Endothelial cell of umbilical vein (primary cell): ENCODE measurements at regions not wholly inside any gene's neighbourhood (a gene's known extent, or its start where the extent isn't known, plus 50 kb on each side); places are given as distances from the start of the nearest gene placed in this dataset.

Source experiments
- BruUV-seq: library from RNA; stranded (reverse); fragments of 400-500 nt; replicated peaks from 2 replicates; lab custom pipeline; 2021; lab: Mats Ljungman, UMichigan
- CTCF ChIA-PET: fragments of 300-600, 350-600 bp; sonication (Branson Sonifier 250); formaldehyde crosslinking; loops from one replicate; lab custom pipeline; 2021; ENCODE audit warnings: antibody characterized with exemption, inconsistent platforms; lab: Charles Lee
- POLR2A ChIA-PET: fragments of 300-600, 350-600 bp; sonication (Branson Sonifier 250); formaldehyde crosslinking; loops from one replicate; lab custom pipeline; 2021; ENCODE audit warnings: antibody characterized with exemption, inconsistent platforms; lab: Charles Lee
- DNase-seq: peaks from one replicate; pipeline ENCODE4 v3.0.0-alpha.2; 2011; ENCODE audit warnings: low read depth, low spot score
- FAIRE-seq: peaks from 2 replicates; lab custom pipeline; 2011; peaks lifted over from hg19 to GRCh38; lab: Jason Lieb, UNC
- H2AFZ ChIP-seq: 2 replicates; pipeline ENCODE4 v1.6.0; 2012; ENCODE audit warnings: low read depth, low read length, control low read depth, inconsistent platforms
- H3K27ac ChIP-seq: 2 replicates; pipeline ENCODE4 v1.5.1; 2011; ENCODE audit warnings: low read depth, mild to moderate bottlenecking, control low read depth, low read length, moderate library complexity; ENCODE audit not compliant: insufficient read depth
- H3K27me3 ChIP-seq, 2 experiments: 2 replicates each; pipeline versions ENCODE4 v1.6.0 to v1.6.1; 2011; ENCODE audit warnings: low read length in 2 of 2, mixed read lengths in 1 of 2; ENCODE audit not compliant: control insufficient read depth in 2 of 2, insufficient read depth in 2 of 2
- H3K36me3 ChIP-seq, 2 experiments: 2 replicates in 1 of 2; 3 replicates in 1 of 2; pipeline ENCODE4 v1.5.1; 2011; ENCODE audit warnings: low read length in 2 of 2, mild to moderate bottlenecking in 1 of 2, moderate library complexity in 1 of 2; ENCODE audit not compliant: control insufficient read depth in 2 of 2, insufficient read depth in 2 of 2; ENCODE audit errors: extremely low read depth in 1 of 2
- H3K4me1 ChIP-seq: 3 replicates; pipeline ENCODE4 v1.5.1; 2011; ENCODE audit warnings: mild to moderate bottlenecking, low read length; ENCODE audit not compliant: control insufficient read depth, insufficient read depth; ENCODE audit errors: extremely low read depth
- H3K4me2 ChIP-seq: 2 replicates; pipeline ENCODE4 v1.6.1; 2011; ENCODE audit warnings: low read length, control low read depth, mixed read lengths; ENCODE audit not compliant: insufficient read depth
- H3K4me3 ChIP-seq, 3 experiments: fragments of 200-600 bp in 1 of 3; sonication (generic), shearing (Covaris generic) in 1 of 3; replicated peaks in 1 of 3; 2 replicates each; pipeline ENCODE4 v1.5.1; 2011 to 2016; ENCODE audit warnings: control low read depth in 3 of 3, low read length in 3 of 3, mild to moderate bottlenecking in 2 of 3, inconsistent platforms in 1 of 3, low read depth in 1 of 3, moderate library complexity in 1 of 3; ENCODE audit not compliant: insufficient read depth in 1 of 3
- H3K79me2 ChIP-seq: 2 replicates; pipeline ENCODE4 v1.6.0; 2012; ENCODE audit warnings: low read length, inconsistent platforms; ENCODE audit not compliant: control insufficient read depth, insufficient read depth
- H3K9ac ChIP-seq: replicated peaks from 2 replicates; pipeline ENCODE3; 2011; ENCODE audit warnings: low read length, control low read depth; ENCODE audit not compliant: insufficient read depth; ENCODE audit errors: extremely low read depth
- H3K9me1 ChIP-seq: replicated peaks from 3 replicates; pipeline ENCODE4 v1.6.0; 2011; ENCODE audit warnings: mild to moderate bottlenecking, low read length; ENCODE audit not compliant: control insufficient read depth, insufficient read depth; ENCODE audit errors: extremely low read depth
- H3K9me3 ChIP-seq: replicated peaks from 2 replicates; pipeline ENCODE4 v1.5.1; 2012; ENCODE audit warnings: low read length, inconsistent platforms; ENCODE audit not compliant: control insufficient read depth, insufficient read depth
- H4K20me1 ChIP-seq: replicated peaks from 2 replicates; pipeline ENCODE3; 2011; ENCODE audit warnings: mild to moderate bottlenecking, low read length; ENCODE audit not compliant: control insufficient read depth, insufficient read depth; ENCODE audit errors: extremely low read depth
- EZH2 ChIP-seq: IDR thresholded peaks from 2 replicates; pipeline ENCODE4 v1.6.1; 2012; ENCODE audit warnings: borderline replicate concordance, low read depth, mild to moderate bottlenecking, moderate library complexity, low read length, inconsistent platforms; ENCODE audit not compliant: severe bottlenecking
- FOS ChIP-seq: IDR thresholded peaks from 2 replicates; pipeline ENCODE4 v1.6.1; 2011; ENCODE audit warnings: mild to moderate bottlenecking, low read length, moderate library complexity, borderline replicate concordance; ENCODE audit not compliant: insufficient read depth
- GATA2 ChIP-seq: IDR thresholded peaks from 2 replicates; pipeline ENCODE4 v1.7.0; 2011; ENCODE audit warnings: low read depth, mild to moderate bottlenecking, moderate library complexity, mixed read lengths, low read length; ENCODE audit not compliant: insufficient read length, insufficient read depth
- JUN ChIP-seq: IDR thresholded peaks from 2 replicates; pipeline ENCODE4 v1.6.1; 2011; ENCODE audit warnings: borderline replicate concordance, low read depth; ENCODE audit not compliant: insufficient read length, insufficient read depth
- MYC ChIP-seq: IDR thresholded peaks from one replicate; pipeline ENCODE4 v1.6.1; 2011; ENCODE audit warnings: mild to moderate bottlenecking, low read depth, low read length
- POLR2A ChIP-seq: IDR thresholded peaks from 2 replicates; pipeline ENCODE4 v1.6.1; 2012; ENCODE audit warnings: low read depth, mild to moderate bottlenecking, control low read depth, low read length
- POLR2AphosphoS5 ChIP-seq: IDR thresholded peaks from 2 replicates; pipeline ENCODE4 v1.6.1; 2012; ENCODE audit warnings: low read depth, mild to moderate bottlenecking, control low read depth, low read length, moderate library complexity; ENCODE audit not compliant: insufficient read depth
- dilution Hi-C: fragments of 300-500 bp; cut with MboI; formaldehyde crosslinking; loops from one replicate; pipeline ENCODE4 v1.15.0; 2019; ENCODE audit warnings: low sequenced_read_pairs; ENCODE audit not compliant: extremely low pct_ligation_motif_present
- intact Hi-C: fragments of 100-400 bp; cut with micrococcal nuclease; formaldehyde crosslinking; loops from one replicate; pipeline ENCODE4 v1.10.0; 2022
- TF ChIP-seq, protein P1 (sequence below), 2 donors: IDR thresholded peaks; 1 replicate in 1 of 2; 2 replicates in 1 of 2; pipeline ENCODE4 v1.5.1; 2011; ENCODE audit warnings: low read length in 2 of 2, mild to moderate bottlenecking in 2 of 2, moderate library complexity in 2 of 2, control low read depth in 1 of 2, inconsistent platforms in 1 of 2, low read depth in 1 of 2; ENCODE audit not compliant: insufficient read depth in 1 of 2; ENCODE audit errors: extremely low read depth in 1 of 2
- TF ChIP-seq, protein P2 (sequence below): IDR thresholded peaks from 2 replicates; pipeline ENCODE4 v1.6.1; 2011; ENCODE audit not compliant: insufficient read depth, insufficient read length

- H3K27ac ChIP-seq = no peak overlapping the region
- H4K20me1 ChIP-seq = no peaks in the 10 kb centered on the region
- FAIRE-seq (no peak), DNase-seq (no peak)
- ChIA-PET CTCF (no interaction called here), POLR2A (no interaction called here)
- intact Hi-C loops (no loop called here), dilution Hi-C loops (no loop called here)
- TF ChIP-seq POLR2AphosphoS5 = no peak
- TF ChIP-seq EZH2 = no peak
- TF ChIP-seq MYC = no peak
- TF ChIP-seq FOS = no peak
- TF ChIP-seq JUN = no peak
- no peak for TF ChIP-seq POLR2A
- TF ChIP-seq, protein P1, sequence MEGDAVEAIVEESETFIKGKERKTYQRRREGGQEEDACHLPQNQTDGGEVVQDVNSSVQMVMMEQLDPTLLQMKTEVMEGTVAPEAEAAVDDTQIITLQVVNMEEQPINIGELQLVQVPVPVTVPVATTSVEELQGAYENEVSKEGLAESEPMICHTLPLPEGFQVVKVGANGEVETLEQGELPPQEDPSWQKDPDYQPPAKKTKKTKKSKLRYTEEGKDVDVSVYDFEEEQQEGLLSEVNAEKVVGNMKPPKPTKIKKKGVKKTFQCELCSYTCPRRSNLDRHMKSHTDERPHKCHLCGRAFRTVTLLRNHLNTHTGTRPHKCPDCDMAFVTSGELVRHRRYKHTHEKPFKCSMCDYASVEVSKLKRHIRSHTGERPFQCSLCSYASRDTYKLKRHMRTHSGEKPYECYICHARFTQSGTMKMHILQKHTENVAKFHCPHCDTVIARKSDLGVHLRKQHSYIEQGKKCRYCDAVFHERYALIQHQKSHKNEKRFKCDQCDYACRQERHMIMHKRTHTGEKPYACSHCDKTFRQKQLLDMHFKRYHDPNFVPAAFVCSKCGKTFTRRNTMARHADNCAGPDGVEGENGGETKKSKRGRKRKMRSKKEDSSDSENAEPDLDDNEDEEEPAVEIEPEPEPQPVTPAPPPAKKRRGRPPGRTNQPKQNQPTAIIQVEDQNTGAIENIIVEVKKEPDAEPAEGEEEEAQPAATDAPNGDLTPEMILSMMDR (IDR thresholded peaks at IDR 0.05; ENCODE audit: extremely low read depth in 1 of 2, insufficient read depth in 1 of 2, low read depth in 1 of 2, low read length in 2 of 2) = no peak
- no peak for TF ChIP-seq GATA2
- TF ChIP-seq, protein P2, sequence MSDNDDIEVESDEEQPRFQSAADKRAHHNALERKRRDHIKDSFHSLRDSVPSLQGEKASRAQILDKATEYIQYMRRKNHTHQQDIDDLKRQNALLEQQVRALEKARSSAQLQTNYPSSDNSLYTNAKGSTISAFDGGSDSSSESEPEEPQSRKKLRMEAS = no peak
- H3K9ac ChIP-seq = no peak overlapping the region
- H3K9me1 ChIP-seq = no peaks in the 10 kb centered on the region
- H3K36me3 ChIP-seq = no peaks in the 10 kb centered on the region
- no peaks in the 10 kb centered on the region for H3K79me2 ChIP-seq
- H3K9me3 ChIP-seq = no peaks in the 10 kb centered on the region
- no peaks in the 10 kb centered on the region for H3K27me3 ChIP-seq
- H3K4me1 ChIP-seq = no peaks in the 10 kb centered on the region
- no peak overlapping the region for H3K4me2 ChIP-seq
- no TSS peak for BruUV-seq
- no peak overlapping the region for H2AFZ ChIP-seq
- no peak overlapping the region for H3K4me3 ChIP-seq
Observed at GRCh38 chr6:156057869-156058268, 602.2 kb upstream of the NOX3 start.
